Neural progenitor cell (in vitro differentiated cells): ENCODE measurements at regions not wholly inside any gene's neighbourhood (a gene's known extent, or its start where the extent isn't known, plus 50 kb on each side); places are given as distances from the start of the nearest gene placed in this dataset.
A peak's percentile ranks its signal among the peaks of the same experiment; 100 is the strongest.

Source experiments
- EZH2 ChIP-seq: fragments of 200-600 bp; sonication (generic); IDR thresholded peaks from 2 replicates; pipeline ENCODE4 v1.6.1; 2017; ENCODE audit warnings: antibody characterized with exemption, mild to moderate bottlenecking, moderate library complexity
- EZH2phosphoT487 ChIP-seq: fragments of 200-600 bp; sonication (generic); IDR thresholded peaks from 2 replicates; pipeline ENCODE4 v1.6.1; 2017; ENCODE audit warnings: antibody characterized with exemption
- TF ChIP-seq, protein P1 (sequence below): fragments of 200-600 bp; sonication (generic); IDR thresholded peaks from 2 replicates; pipeline ENCODE4 v1.5.1; 2017; ENCODE audit warnings: antibody characterized with exemption, mild to moderate bottlenecking

DNA sequence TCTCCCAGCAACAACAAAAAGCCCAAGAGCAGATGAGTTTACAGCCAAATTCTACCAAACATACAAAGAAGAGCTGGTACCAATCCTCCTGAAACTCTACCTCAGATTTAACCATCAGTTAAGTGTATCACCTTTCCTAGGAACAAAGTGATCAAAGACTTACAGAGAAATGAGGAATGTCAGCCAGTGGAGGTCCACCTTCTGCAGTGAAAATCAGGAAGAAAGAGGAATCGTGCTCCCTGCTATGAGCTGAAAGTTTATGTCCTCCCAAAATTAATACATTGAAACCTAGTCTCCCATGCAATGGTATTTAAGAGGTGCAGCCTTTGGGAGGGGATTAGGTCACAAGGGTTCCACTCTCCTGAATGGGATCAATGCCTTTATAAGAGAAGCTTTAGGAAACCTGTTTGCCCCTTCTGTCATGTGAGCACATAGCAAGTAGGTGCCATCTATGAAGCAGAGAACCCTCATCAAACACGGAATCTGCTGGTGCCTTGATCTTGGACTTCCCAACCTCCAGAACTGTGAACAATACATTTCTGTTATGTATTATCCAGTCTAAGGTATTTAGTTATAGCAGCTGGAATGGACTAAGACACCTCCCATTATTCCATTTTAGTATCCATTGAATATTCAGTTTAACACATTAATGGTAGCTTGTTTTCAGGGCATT lies 139.0 kb upstream of the FZD8 start:
- TF ChIP-seq EZH2 (no peak), EZH2phosphoT487 (no peak)
- TF ChIP-seq, protein P1, sequence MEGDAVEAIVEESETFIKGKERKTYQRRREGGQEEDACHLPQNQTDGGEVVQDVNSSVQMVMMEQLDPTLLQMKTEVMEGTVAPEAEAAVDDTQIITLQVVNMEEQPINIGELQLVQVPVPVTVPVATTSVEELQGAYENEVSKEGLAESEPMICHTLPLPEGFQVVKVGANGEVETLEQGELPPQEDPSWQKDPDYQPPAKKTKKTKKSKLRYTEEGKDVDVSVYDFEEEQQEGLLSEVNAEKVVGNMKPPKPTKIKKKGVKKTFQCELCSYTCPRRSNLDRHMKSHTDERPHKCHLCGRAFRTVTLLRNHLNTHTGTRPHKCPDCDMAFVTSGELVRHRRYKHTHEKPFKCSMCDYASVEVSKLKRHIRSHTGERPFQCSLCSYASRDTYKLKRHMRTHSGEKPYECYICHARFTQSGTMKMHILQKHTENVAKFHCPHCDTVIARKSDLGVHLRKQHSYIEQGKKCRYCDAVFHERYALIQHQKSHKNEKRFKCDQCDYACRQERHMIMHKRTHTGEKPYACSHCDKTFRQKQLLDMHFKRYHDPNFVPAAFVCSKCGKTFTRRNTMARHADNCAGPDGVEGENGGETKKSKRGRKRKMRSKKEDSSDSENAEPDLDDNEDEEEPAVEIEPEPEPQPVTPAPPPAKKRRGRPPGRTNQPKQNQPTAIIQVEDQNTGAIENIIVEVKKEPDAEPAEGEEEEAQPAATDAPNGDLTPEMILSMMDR, result peak; percentile 10
